Chondrocyte (in vitro differentiated cells): ENCODE measurements at regions not wholly inside any gene's neighbourhood (a gene's known extent, or its start where the extent isn't known, plus 50 kb on each side); places are given as distances from the start of the nearest gene placed in this dataset.

Source experiments
- DNase-seq: peaks from one replicate; pipeline ENCODE4 v3.0.0; 2021; ENCODE audit warnings: mixed read lengths, low spot score
- H3K27ac Mint-ChIP-seq: one replicate; pipeline ENCODE4 v1.8.0; 2021; ENCODE audit warnings: mild to moderate bottlenecking, moderate library complexity, mixed read lengths; ENCODE audit not compliant: unreplicated experiment
- H3K27me3 Mint-ChIP-seq: 2 replicates; pipeline ENCODE4 v1.8.0; 2021; ENCODE audit warnings: low read depth, mixed read lengths
- H3K36me3 Mint-ChIP-seq: 2 replicates; pipeline ENCODE4 v1.8.0; 2021; ENCODE audit warnings: low read depth, mixed read lengths
- H3K4me1 Mint-ChIP-seq: 2 replicates; pipeline ENCODE4 v1.8.0; 2021; ENCODE audit warnings: low read depth, mild to moderate bottlenecking, mixed read lengths
- H3K4me3 Mint-ChIP-seq: one replicate; pipeline ENCODE4 v1.8.0; 2021; ENCODE audit warnings: mild to moderate bottlenecking, moderate library complexity, mixed read lengths; ENCODE audit not compliant: unreplicated experiment
- H3K9me3 Mint-ChIP-seq: 2 replicates; pipeline ENCODE4 v1.8.0; 2021; ENCODE audit warnings: low read depth, mixed read lengths
- TF ChIP-seq, protein P1 (sequence below): fragments of 200-600 bp; sonication (generic); IDR thresholded peaks from 2 replicates; pipeline ENCODE4 v1.5.0; 2021; ENCODE audit warnings: antibody characterized with exemption, mild to moderate bottlenecking, moderate library complexity

GRCh38 chr13:85406269-85406975 is 392.8 kb downstream of the SLITRK6 start:
- H3K36me3 Mint-ChIP-seq = no peaks in the 10 kb centered on the region
- H3K27me3 Mint-ChIP-seq = no peaks in the 10 kb centered on the region
- DNase-seq = no peak
- no peak overlapping the region for H3K4me3 Mint-ChIP-seq
- no peaks in the 10 kb centered on the region for H3K4me1 Mint-ChIP-seq
- H3K27ac Mint-ChIP-seq = no peak overlapping the region
- peaks cover 3% of the 10 kb centered on the region for H3K9me3 Mint-ChIP-seq
- TF ChIP-seq, protein P1, sequence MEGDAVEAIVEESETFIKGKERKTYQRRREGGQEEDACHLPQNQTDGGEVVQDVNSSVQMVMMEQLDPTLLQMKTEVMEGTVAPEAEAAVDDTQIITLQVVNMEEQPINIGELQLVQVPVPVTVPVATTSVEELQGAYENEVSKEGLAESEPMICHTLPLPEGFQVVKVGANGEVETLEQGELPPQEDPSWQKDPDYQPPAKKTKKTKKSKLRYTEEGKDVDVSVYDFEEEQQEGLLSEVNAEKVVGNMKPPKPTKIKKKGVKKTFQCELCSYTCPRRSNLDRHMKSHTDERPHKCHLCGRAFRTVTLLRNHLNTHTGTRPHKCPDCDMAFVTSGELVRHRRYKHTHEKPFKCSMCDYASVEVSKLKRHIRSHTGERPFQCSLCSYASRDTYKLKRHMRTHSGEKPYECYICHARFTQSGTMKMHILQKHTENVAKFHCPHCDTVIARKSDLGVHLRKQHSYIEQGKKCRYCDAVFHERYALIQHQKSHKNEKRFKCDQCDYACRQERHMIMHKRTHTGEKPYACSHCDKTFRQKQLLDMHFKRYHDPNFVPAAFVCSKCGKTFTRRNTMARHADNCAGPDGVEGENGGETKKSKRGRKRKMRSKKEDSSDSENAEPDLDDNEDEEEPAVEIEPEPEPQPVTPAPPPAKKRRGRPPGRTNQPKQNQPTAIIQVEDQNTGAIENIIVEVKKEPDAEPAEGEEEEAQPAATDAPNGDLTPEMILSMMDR = no peak

GRCh38 chr13:85405316-85405897 is 393.8 kb downstream of the SLITRK6 start:
- H3K4me1 Mint-ChIP-seq = no peaks in the 10 kb centered on the region
- H3K27ac Mint-ChIP-seq = no peak overlapping the region
- no peak overlapping the region for H3K4me3 Mint-ChIP-seq
- H3K9me3 Mint-ChIP-seq = peaks cover 3% of the 10 kb centered on the region
- H3K36me3 Mint-ChIP-seq = no peaks in the 10 kb centered on the region
- DNase-seq = no peak
- H3K27me3 Mint-ChIP-seq = no peaks in the 10 kb centered on the region
- TF ChIP-seq, protein P1 = no peak

- no peak for DNase-seq
- Mint-ChIP-seq H3K4me1 (peaks cover 5% of the 10 kb centered on the region), H3K9me3 (peaks cover 7% of the 10 kb centered on the region), H3K27me3 (no peaks in the 10 kb centered on the region), H3K4me3 (no peak overlapping the region), H3K27ac (no peak overlapping the region), H3K36me3 (no peaks in the 10 kb centered on the region)
- TF ChIP-seq, protein P1 = no peak
Measured at GRCh38 chr13:85386424-85386823, 412.8 kb downstream of the SLITRK6 start.

GRCh38 chr13:85383291-85383690 is 415.9 kb downstream of the SLITRK6 start:
- H3K9me3 Mint-ChIP-seq = peaks cover 5% of the 10 kb centered on the region
- H3K4me3 Mint-ChIP-seq = no peak overlapping the region
- no peaks in the 10 kb centered on the region for H3K36me3 Mint-ChIP-seq

DNA sequence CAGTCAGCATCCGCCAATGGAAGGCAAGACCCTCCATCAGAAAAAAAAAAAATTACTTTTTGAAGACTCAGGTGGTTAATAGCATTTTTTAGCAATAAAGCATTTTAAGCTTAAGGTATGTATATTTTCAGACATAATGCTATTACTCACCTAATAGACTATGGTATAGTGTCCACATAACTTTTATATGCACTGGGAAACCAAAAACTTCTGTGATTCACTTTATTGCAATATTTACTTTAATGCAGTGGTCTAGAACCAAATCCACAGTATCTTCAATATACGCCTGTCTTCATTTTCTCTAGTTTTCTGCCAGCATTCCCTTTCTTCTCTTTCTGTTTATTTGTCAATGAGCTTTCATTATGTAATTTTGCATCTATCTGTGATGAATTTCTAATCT is 418.1 kb downstream of the SLITRK6 start:
- no peaks in the 10 kb centered on the region for H3K4me1 Mint-ChIP-seq
- DNase-seq = no peak
- H3K9me3 Mint-ChIP-seq = no peaks in the 10 kb centered on the region
- H3K27ac Mint-ChIP-seq = no peak overlapping the region
- no peaks in the 10 kb centered on the region for H3K27me3 Mint-ChIP-seq
- H3K4me3 Mint-ChIP-seq = no peak overlapping the region
- TF ChIP-seq, protein P1 = no peak
- H3K36me3 Mint-ChIP-seq = no peaks in the 10 kb centered on the region

More at GRCh38 chr13:85383291-85383690, 415.9 kb downstream of the SLITRK6 start:
- Mint-ChIP-seq H3K4me1 (peaks cover 5% of the 10 kb centered on the region), H3K27ac (no peak overlapping the region), H3K27me3 (no peaks in the 10 kb centered on the region)
- TF ChIP-seq, protein P1 = no peak
- no peak for DNase-seq
